NCI-H1694 treated with DMSO at 0.1 percent for 48 hours (cell line): ENCODE measurements at regions not wholly inside any gene's neighbourhood (a gene's known extent, or its start where the extent isn't known, plus 50 kb on each side); places are given as distances from the start of the nearest gene placed in this dataset.

Experiments
- DNase-seq: peaks from one replicate; lab custom pipeline; 2025; lab: John Stamatoyannopoulos, UW

GRCh38 chr18:72187956-72188355 is 356.2 kb downstream of the CBLN2 start:
- no peak for DNase-seq

GRCh38 chr18:72181241-72181764 is 362.8 kb downstream of the CBLN2 start:
- no peak for DNase-seq

GRCh38 chr18:72180689-72181088 is 363.5 kb downstream of the CBLN2 start:
- no peak for DNase-seq

GRCh38 chr18:72174972-72175649 is 369.0 kb downstream of the CBLN2 start:
- DNase-seq: no peak

GRCh38 chr18:72171596-72171995 is 372.5 kb downstream of the CBLN2 start:
- DNase-seq: no peak

- DNase-seq: no peak
These were observed 382.5 kb downstream of the CBLN2 start for GRCh38 chr18:72161691-72162090.

GRCh38 chr18:72160510-72161445 is 383.4 kb downstream of the CBLN2 start:
- DNase-seq: no peak

- no peak for DNase-seq
These were observed 388.8 kb downstream of the CBLN2 start for GRCh38 chr18:72155327-72155726.

- DNase-seq: no peak
These were observed 389.2 kb downstream of the CBLN2 start for GRCh38 chr18:72154926-72155325.

GRCh38 chr18:72152935-72153334 is 391.2 kb downstream of the CBLN2 start:
- no peak for DNase-seq

GRCh38 chr18:72147830-72148229 is 396.3 kb downstream of the CBLN2 start:
- no peak for DNase-seq

GRCh38 chr18:72140007-72140406 is 404.1 kb downstream of the CBLN2 start:
- DNase-seq: no peak

GRCh38 chr18:72128649-72129048 is 415.5 kb downstream of the CBLN2 start:
- DNase-seq: no peak

- no peak for DNase-seq
These were observed 422.0 kb downstream of the CBLN2 start for GRCh38 chr18:72122103-72122502.

- DNase-seq: no peak
These were observed 425.1 kb downstream of the CBLN2 start for GRCh38 chr18:72119082-72119481.

GRCh38 chr18:72114801-72115594 is 429.1 kb downstream of the CBLN2 start:
- no peak for DNase-seq

GRCh38 chr18:72107647-72108383 is 436.3 kb downstream of the CBLN2 start:
- DNase-seq: no peak

- no peak for DNase-seq
These were observed 439.3 kb downstream of the CBLN2 start for GRCh38 chr18:72104851-72105250.

GRCh38 chr18:72102412-72102811 is 441.7 kb downstream of the CBLN2 start:
- DNase-seq: no peak

- DNase-seq: no peak
These were observed 443.6 kb downstream of the CBLN2 start for GRCh38 chr18:72100465-72101004.

GRCh38 chr18:72091369-72091768 is 452.8 kb downstream of the CBLN2 start:
- DNase-seq: no peak
